ENCODE measurements at regions not wholly inside any gene's neighbourhood (a gene's known extent, or its start where the extent isn't known, plus 50 kb on each side); places are given as distances from the start of the nearest gene placed in this dataset.
"Not testable (repeated sequence)": the region's sequence is repeated elsewhere in the genome, so short reads cannot be mapped to it uniquely, and the experiment has no call there.

GRCh38 chr5:176744584-176744965, 65.8 kb upstream of the UNC5A start:
- Mint-ChIP-seq H3K9me3 (peaks cover 0 to 5% (median 0%) of the 10 kb centered on the region in 7 donors), H3K4me3 (no peak overlapping the region), H3K4me1 (peaks cover 0 to 29% (median 16%) of the 10 kb centered on the region in 4 donors), H3K27ac (no peak overlapping the region), H3K36me3 (no peaks in the 10 kb centered on the region), H3K27me3 (peaks cover 78% of the 10 kb centered on the region)
- no peaks in the 10 kb centered on the region for H3K36me3 ChIP-seq (ENCODE audit: control insufficient read depth, insufficient read depth, low read length)
- H3K4me1 ChIP-seq (ENCODE audit: control insufficient read depth, insufficient read depth, low read length, poor library complexity, severe bottlenecking): peaks cover 25% of the 10 kb centered on the region
- no peak overlapping the region for H3K4me3 ChIP-seq (ENCODE audit: low read depth, low read length)
- DNase-seq (no peak), ATAC-seq (ENCODE audit: low read depth in 2 of 2) (no peak)
- peaks cover 20% of the 10 kb centered on the region for H3K27me3 ChIP-seq (ENCODE audit: control insufficient read depth, insufficient read depth, low read length)
- H3K9me3 ChIP-seq (ENCODE audit: control insufficient read depth in 2 of 2, low read length in 2 of 2): no peaks in the 10 kb centered on the region
- H3K27ac ChIP-seq (ENCODE audit: insufficient read depth, low read length, poor library complexity, severe bottlenecking): no peak overlapping the region

- ATAC-seq (ENCODE audit: low read depth in 2 of 2) (no peak), DNase-seq (no peak)
- H3K27ac Mint-ChIP-seq: no peak overlapping the region
- peaks cover 0 to 29% (median 10%) of the 10 kb centered on the region in 4 donors for H3K4me1 Mint-ChIP-seq
- H3K27me3 Mint-ChIP-seq: peaks cover 76% of the 10 kb centered on the region
- H3K27ac ChIP-seq (ENCODE audit: insufficient read depth, low read length, poor library complexity, severe bottlenecking): no peak overlapping the region
- no peaks in the 10 kb centered on the region for H3K9me3 ChIP-seq (ENCODE audit: control insufficient read depth in 2 of 2, low read length in 2 of 2)
- no peaks in the 10 kb centered on the region for H3K36me3 ChIP-seq (ENCODE audit: control insufficient read depth, insufficient read depth, low read length)
- H3K27me3 ChIP-seq (ENCODE audit: control insufficient read depth, insufficient read depth, low read length): peaks cover 28% of the 10 kb centered on the region
- H3K4me3 Mint-ChIP-seq: no peak overlapping the region
- peaks cover 25% of the 10 kb centered on the region for H3K4me1 ChIP-seq (ENCODE audit: control insufficient read depth, insufficient read depth, low read length, poor library complexity, severe bottlenecking)
- H3K36me3 Mint-ChIP-seq: no peaks in the 10 kb centered on the region
- no peak overlapping the region for H3K4me3 ChIP-seq (ENCODE audit: low read depth, low read length)
- H3K9me3 Mint-ChIP-seq: peaks cover 0 to 2% (median 0%) of the 10 kb centered on the region in 7 donors
These were observed 62.7 kb upstream of the UNC5A start for GRCh38 chr5:176747670-176748072.

GRCh38 chr5:176748073-176748966, 62.0 kb upstream of the UNC5A start:
- DNase-seq: no peak
- Mint-ChIP-seq H3K36me3 (no peaks in the 10 kb centered on the region), H3K4me1 (peaks cover 0 to 29% (median 10%) of the 10 kb centered on the region in 4 donors), H3K4me3 (no peak overlapping the region), H3K27ac (no peak overlapping the region), H3K9me3 (peaks cover 0 to 2% (median 0%) of the 10 kb centered on the region in 7 donors), H3K27me3 (peaks cover 76% of the 10 kb centered on the region)
- Histone ChIP-seq H3K27me3 (ENCODE audit: control insufficient read depth, insufficient read depth, low read length) (peaks cover 31% of the 10 kb centered on the region), H3K9me3 (ENCODE audit: control insufficient read depth in 2 of 2, low read length in 2 of 2) (no peaks in the 10 kb centered on the region), H3K36me3 (ENCODE audit: control insufficient read depth, insufficient read depth, low read length) (no peaks in the 10 kb centered on the region), H3K4me3 (ENCODE audit: low read depth, low read length) (no peak overlapping the region), H3K4me1 (ENCODE audit: control insufficient read depth, insufficient read depth, low read length, poor library complexity, severe bottlenecking) (peaks cover 21% of the 10 kb centered on the region), H3K27ac (ENCODE audit: insufficient read depth, low read length, poor library complexity, severe bottlenecking) (no peak overlapping the region)
- ATAC-seq (ENCODE audit: low read depth in 2 of 2): no peak

GRCh38 chr5:176748967-176749935, 61.1 kb upstream of the UNC5A start:
- Mint-ChIP-seq H3K4me3 (no peak overlapping the region), H3K4me1 (peaks cover 0 to 22% (median 10%) of the 10 kb centered on the region in 4 donors), H3K27me3 (peaks cover 75% of the 10 kb centered on the region), H3K27ac (no peak overlapping the region), H3K36me3 (peaks cover 3% of the 10 kb centered on the region), H3K9me3 (peaks cover 0 to 4% (median 0%) of the 10 kb centered on the region in 7 donors)
- Histone ChIP-seq H3K4me1 (ENCODE audit: control insufficient read depth, insufficient read depth, low read length, poor library complexity, severe bottlenecking) (peaks cover 13% of the 10 kb centered on the region), H3K4me3 (ENCODE audit: low read depth, low read length) (no peak overlapping the region), H3K36me3 (ENCODE audit: control insufficient read depth, insufficient read depth, low read length) (no peaks in the 10 kb centered on the region), H3K27me3 (ENCODE audit: control insufficient read depth, insufficient read depth, low read length) (peaks cover 30% of the 10 kb centered on the region), H3K27ac (ENCODE audit: insufficient read depth, low read length, poor library complexity, severe bottlenecking) (no peak overlapping the region), H3K9me3 (ENCODE audit: control insufficient read depth in 2 of 2, low read length in 2 of 2) (no peaks in the 10 kb centered on the region)
- ATAC-seq (ENCODE audit: low read depth in 2 of 2) (no peak), DNase-seq (no peak)

GRCh38 chr5:176750144-176750543, 60.2 kb upstream of the UNC5A start:
- H3K4me1 Mint-ChIP-seq: peaks cover 0 to 13% (median 8%) of the 10 kb centered on the region in 4 donors
- Histone ChIP-seq H3K4me3 (ENCODE audit: low read depth, low read length) (no peak overlapping the region), H3K4me1 (ENCODE audit: control insufficient read depth, insufficient read depth, low read length, poor library complexity, severe bottlenecking) (peaks cover 13% of the 10 kb centered on the region), H3K9me3 (ENCODE audit: control insufficient read depth in 2 of 2, low read length in 2 of 2) (no peaks in the 10 kb centered on the region), H3K27me3 (ENCODE audit: control insufficient read depth, insufficient read depth, low read length) (peaks cover 25% of the 10 kb centered on the region), H3K36me3 (ENCODE audit: control insufficient read depth, insufficient read depth, low read length) (no peaks in the 10 kb centered on the region), H3K27ac (ENCODE audit: insufficient read depth, low read length, poor library complexity, severe bottlenecking) (no peak overlapping the region)
- H3K27ac Mint-ChIP-seq: no peak overlapping the region
- peaks cover 0 to 4% (median 0%) of the 10 kb centered on the region in 7 donors for H3K9me3 Mint-ChIP-seq
- DNase-seq: no peak
- H3K4me3 Mint-ChIP-seq: no peak overlapping the region
- peaks cover 74% of the 10 kb centered on the region for H3K27me3 Mint-ChIP-seq
- ATAC-seq (ENCODE audit: low read depth in 2 of 2): no peak
- peaks cover 5% of the 10 kb centered on the region for H3K36me3 Mint-ChIP-seq

GRCh38 chr5:176754376-176754973, 55.9 kb upstream of the UNC5A start:
- no peaks in the 10 kb centered on the region for H3K36me3 ChIP-seq (ENCODE audit: control insufficient read depth, insufficient read depth, low read length)
- H3K27ac ChIP-seq (ENCODE audit: insufficient read depth, low read length, poor library complexity, severe bottlenecking): no peak overlapping the region
- H3K4me1 ChIP-seq (ENCODE audit: control insufficient read depth, insufficient read depth, low read length, poor library complexity, severe bottlenecking): no peaks in the 10 kb centered on the region
- Mint-ChIP-seq H3K9me3 (peaks cover 0 to 4% (median 2%) of the 10 kb centered on the region in 7 donors), H3K27me3 (peaks cover 68% of the 10 kb centered on the region), H3K4me3 (no peak overlapping the region), H3K36me3 (peaks cover 5% of the 10 kb centered on the region), H3K4me1 (no peaks in the 10 kb centered on the region), H3K27ac (no peak overlapping the region)
- H3K27me3 ChIP-seq (ENCODE audit: control insufficient read depth, insufficient read depth, low read length): peaks cover 34% of the 10 kb centered on the region
- DNase-seq: no peak
- no peaks in the 10 kb centered on the region for H3K9me3 ChIP-seq (ENCODE audit: control insufficient read depth in 2 of 2, low read length in 2 of 2)
- no peak for ATAC-seq (ENCODE audit: low read depth in 2 of 2)
- no peak overlapping the region for H3K4me3 ChIP-seq (ENCODE audit: low read depth, low read length)

- H3K4me1 Mint-ChIP-seq; H3K36me3 ChIP-seq (ENCODE audit: control insufficient read depth, insufficient read depth, low read length); H3K4me3 ChIP-seq (ENCODE audit: low read depth, low read length); DNase-seq; H3K36me3 Mint-ChIP-seq; H3K9me3 ChIP-seq (ENCODE audit: control insufficient read depth in 2 of 2, low read length in 2 of 2); H3K4me1 ChIP-seq (ENCODE audit: control insufficient read depth, insufficient read depth, low read length, poor library complexity, severe bottlenecking); H3K27ac ChIP-seq (ENCODE audit: insufficient read depth, low read length, poor library complexity, severe bottlenecking); H3K9me3 Mint-ChIP-seq; ATAC-seq (ENCODE audit: low read depth in 2 of 2); H3K4me3 Mint-ChIP-seq; H3K27ac Mint-ChIP-seq: not testable (repeated sequence)
- peaks cover 58% of the 10 kb centered on the region for H3K27me3 Mint-ChIP-seq
- peaks cover 30% of the 10 kb centered on the region for H3K27me3 ChIP-seq (ENCODE audit: control insufficient read depth, insufficient read depth, low read length)
These were observed 54.8 kb upstream of the UNC5A start for GRCh38 chr5:176755593-176755992.

All from CD4-positive, CD25-positive, alpha-beta regulatory T cell (primary cell).